Mesodermal cell (in vitro differentiated cells): ENCODE measurements at regions not wholly inside any gene's neighbourhood (a gene's known extent, or its start where the extent isn't known, plus 50 kb on each side); places are given as distances from the start of the nearest gene placed in this dataset.
"Not testable (repeated sequence)": the region's sequence is repeated elsewhere in the genome, so short reads cannot be mapped to it uniquely, and the experiment has no call there.

ENCODE experiments used
- H3K27ac ChIP-seq: 2 replicates; pipeline ENCODE4 v1.7.0; 2013; ENCODE audit warnings: mild to moderate bottlenecking, low read depth, low read length, moderate library complexity; ENCODE audit not compliant: severe bottlenecking
- H3K36me3 ChIP-seq: 2 replicates; pipeline ENCODE4 v1.7.1; 2013; ENCODE audit warnings: mild to moderate bottlenecking, low read length, moderate library complexity; ENCODE audit not compliant: control insufficient read depth, insufficient read depth
- H3K4me1 ChIP-seq: one replicate; pipeline ENCODE4 v1.7.1; 2013; ENCODE audit warnings: mild to moderate bottlenecking, low read length; ENCODE audit not compliant: insufficient read depth, control insufficient read depth, poor library complexity, severe bottlenecking
- H3K4me3 ChIP-seq: 2 replicates; pipeline ENCODE4 v1.7.0; 2013; ENCODE audit warnings: low read length, control low read depth, mild to moderate bottlenecking; ENCODE audit not compliant: insufficient read depth, poor library complexity, severe bottlenecking; ENCODE audit errors: extremely low read depth
- H3K9me3 ChIP-seq: 2 replicates; pipeline ENCODE4 v1.7.1; 2013; ENCODE audit warnings: mild to moderate bottlenecking, low read length, moderate library complexity; ENCODE audit not compliant: control insufficient read depth
- WGBS, 2 experiments: methylation state at CpG; one replicate each; pipeline ENCODE4 v1.1.5; 2013; ENCODE audit warnings: missing lambda C conversion rate in 2 of 2; ENCODE audit not compliant: insufficient coverage in 2 of 2; 5-methylcytosine and 5-hydroxymethylcytosine counted together

GRCh38 chr7:84941936-84942335 is 244.9 kb downstream of the SEMA3D start:
- no peak overlapping the region for H3K27ac ChIP-seq
- H3K36me3 ChIP-seq, result no peaks in the 10 kb centered on the region
- H3K4me3 ChIP-seq, result no peak overlapping the region
- H3K4me1 ChIP-seq, result no peaks in the 10 kb centered on the region
- no peaks in the 10 kb centered on the region for H3K9me3 ChIP-seq
- 75 to 100% methylated on average over 3 to 4 of the region's 4 CpGs for WGBS, 2 experiments

DNA sequence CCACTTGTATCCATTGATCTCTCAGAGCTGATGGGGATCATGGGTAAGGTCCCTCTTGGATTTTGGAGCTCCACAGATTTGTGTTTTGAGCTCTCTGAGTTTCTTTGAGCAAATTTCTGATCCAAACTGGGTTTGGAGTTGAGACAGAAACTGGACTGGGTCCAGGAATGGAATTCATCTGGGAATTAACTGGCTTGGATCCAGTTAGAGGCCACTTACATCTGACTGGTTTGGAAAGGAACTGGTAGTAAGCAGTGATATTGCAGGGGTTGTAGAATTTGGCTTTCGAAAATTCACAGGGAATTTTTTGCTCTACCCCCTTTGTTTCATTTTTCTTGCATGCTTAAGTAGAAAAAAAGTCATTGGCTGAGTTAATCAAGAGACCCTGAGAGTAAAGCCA is 245.6 kb downstream of the SEMA3D start:
- H3K27ac ChIP-seq, result no peak overlapping the region
- WGBS, 2 experiments, result no CpG with 5 or more reads among the region's 1 CpG
- H3K9me3 ChIP-seq, result no peaks in the 10 kb centered on the region
- H3K4me1 ChIP-seq, result no peaks in the 10 kb centered on the region
- no peak overlapping the region for H3K4me3 ChIP-seq
- H3K36me3 ChIP-seq, result no peaks in the 10 kb centered on the region

DNA sequence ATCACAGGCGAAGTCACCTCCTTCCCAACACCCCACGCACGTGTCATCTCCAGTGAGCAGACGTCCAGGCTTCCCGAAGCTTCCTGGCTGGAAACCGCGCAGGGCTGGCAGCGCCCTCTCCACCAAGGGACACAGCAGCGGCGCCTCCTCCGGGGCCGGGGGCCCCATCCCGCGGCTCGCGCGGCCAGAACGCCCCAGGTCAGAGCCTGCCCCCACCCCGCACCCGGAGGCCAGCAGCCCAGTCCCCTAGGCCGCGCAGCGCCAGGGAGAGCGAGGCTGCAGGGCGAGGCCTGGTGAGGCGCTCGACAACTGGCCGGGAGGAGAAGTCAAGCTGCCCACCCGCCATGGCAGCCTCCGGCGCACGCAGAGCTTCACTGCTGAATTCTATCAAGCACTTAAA is 247.0 kb downstream of the SEMA3D start:
- 86 to 94% methylated on average over 18 to 25 of the region's 32 CpGs for WGBS, 2 experiments
- H3K27ac ChIP-seq, result no peak overlapping the region
- H3K9me3 ChIP-seq, result no peaks in the 10 kb centered on the region
- H3K36me3 ChIP-seq, result no peaks in the 10 kb centered on the region
- no peak overlapping the region for H3K4me3 ChIP-seq
- H3K4me1 ChIP-seq, result no peaks in the 10 kb centered on the region

- no peaks in the 10 kb centered on the region for H3K36me3 ChIP-seq
- no peak overlapping the region for H3K4me3 ChIP-seq
- WGBS, 2 experiments, result 94 to 97% methylated on average over 4 to 5 of the region's 7 CpGs
- no peaks in the 10 kb centered on the region for H3K4me1 ChIP-seq
- H3K27ac ChIP-seq, result no peak overlapping the region
- H3K9me3 ChIP-seq, result no peaks in the 10 kb centered on the region
Measured at GRCh38 chr7:84939442-84939841, 247.4 kb downstream of the SEMA3D start.

DNA sequence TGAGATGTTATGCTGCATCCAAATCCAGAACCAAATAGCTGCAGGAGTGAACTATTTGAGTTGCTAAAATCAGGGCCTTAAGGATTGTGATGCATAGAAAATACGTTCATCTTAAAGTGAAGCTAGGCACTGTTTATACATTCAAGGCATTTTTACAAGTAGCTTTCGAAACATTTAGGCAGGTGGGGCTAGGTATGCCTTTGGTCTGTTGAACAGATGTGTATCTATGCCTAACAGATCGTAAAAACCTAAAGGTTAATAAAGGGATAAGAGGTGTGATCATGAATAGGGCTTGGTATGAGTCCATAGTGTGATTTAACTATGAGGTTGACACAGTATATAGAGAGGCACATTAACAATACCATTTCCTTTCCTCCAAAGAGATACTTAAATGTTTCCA is 262.5 kb downstream of the SEMA3D start:
- H3K4me3 ChIP-seq, result no peak overlapping the region
- no peaks in the 10 kb centered on the region for H3K9me3 ChIP-seq
- H3K36me3 ChIP-seq, result no peaks in the 10 kb centered on the region
- no peak overlapping the region for H3K27ac ChIP-seq
- 81 to 89% methylated on average over 2 of the region's 3 CpGs for WGBS, 2 experiments
- H3K4me1 ChIP-seq, result no peaks in the 10 kb centered on the region

DNA sequence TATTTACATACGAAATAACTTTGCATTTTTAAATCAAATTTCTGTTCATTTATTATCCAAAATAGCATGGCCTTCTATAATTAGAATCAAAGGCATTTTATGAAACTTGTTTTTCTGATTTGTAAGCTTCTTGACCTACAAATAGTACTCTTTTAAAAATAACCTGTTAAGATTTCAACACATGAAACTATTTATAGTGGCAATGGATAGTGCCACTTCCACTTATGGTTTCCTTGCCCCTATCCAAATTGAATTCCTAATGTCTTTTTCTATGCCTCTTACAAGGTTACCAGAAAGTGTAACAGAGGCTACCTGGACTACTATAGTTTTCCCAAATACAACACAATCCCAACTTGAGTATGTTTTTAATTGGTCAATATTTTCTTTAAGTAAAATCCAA is 263.5 kb downstream of the SEMA3D start:
- H3K4me1 ChIP-seq, result no peaks in the 10 kb centered on the region
- H3K27ac ChIP-seq, result no peak overlapping the region
- no peak overlapping the region for H3K4me3 ChIP-seq
- WGBS, 2 experiments, result no CpG with 5 or more reads among the region's 1 CpG
- no peaks in the 10 kb centered on the region for H3K9me3 ChIP-seq
- no peaks in the 10 kb centered on the region for H3K36me3 ChIP-seq

DNA sequence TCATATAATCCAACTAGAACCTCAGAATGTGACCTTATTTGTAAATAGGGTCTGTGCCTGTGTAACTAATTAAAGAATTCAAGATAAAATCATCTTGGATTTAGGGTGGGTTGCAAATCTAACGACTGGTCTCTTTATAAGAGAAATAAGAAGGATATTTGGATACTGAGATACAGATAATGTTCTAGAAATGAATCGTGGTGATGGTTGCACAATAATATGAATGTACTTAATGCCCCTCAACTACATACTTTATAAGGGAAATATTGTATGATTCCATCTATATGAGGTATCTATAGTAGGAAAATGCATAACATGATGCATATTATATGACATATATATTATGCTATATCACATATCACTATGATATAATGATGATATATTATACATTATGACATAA is 265.7 kb downstream of the SEMA3D start:
- Histone ChIP-seq H3K4me1 (no peaks in the 10 kb centered on the region), H3K9me3 (no peaks in the 10 kb centered on the region), H3K27ac (no peak overlapping the region), H3K4me3 (no peak overlapping the region), H3K36me3 (no peaks in the 10 kb centered on the region)
- 67% methylated on average over 1 of the region's 2 CpGs; no CpG with 5 or more reads in 1 of the 2 experiments for WGBS, 2 experiments

GRCh38 chr7:84916973-84917372 is 269.9 kb downstream of the SEMA3D start:
- H3K4me3 ChIP-seq, H3K36me3 ChIP-seq, H3K4me1 ChIP-seq, H3K9me3 ChIP-seq, H3K27ac ChIP-seq: not testable (repeated sequence)
- WGBS, 2 experiments, result 90 to 100% methylated on average over 2 to 5 of the region's 8 CpGs

- Histone ChIP-seq H3K9me3 (no peaks in the 10 kb centered on the region), H3K36me3 (no peaks in the 10 kb centered on the region), H3K4me3 (no peak overlapping the region), H3K4me1 (no peaks in the 10 kb centered on the region), H3K27ac (no peak overlapping the region)
- 94% methylated on average over 3 of the region's 3 CpGs; no CpG with 5 or more reads in 1 of the 2 experiments for WGBS, 2 experiments
Measured at GRCh38 chr7:84916161-84916560, 270.7 kb downstream of the SEMA3D start.

DNA sequence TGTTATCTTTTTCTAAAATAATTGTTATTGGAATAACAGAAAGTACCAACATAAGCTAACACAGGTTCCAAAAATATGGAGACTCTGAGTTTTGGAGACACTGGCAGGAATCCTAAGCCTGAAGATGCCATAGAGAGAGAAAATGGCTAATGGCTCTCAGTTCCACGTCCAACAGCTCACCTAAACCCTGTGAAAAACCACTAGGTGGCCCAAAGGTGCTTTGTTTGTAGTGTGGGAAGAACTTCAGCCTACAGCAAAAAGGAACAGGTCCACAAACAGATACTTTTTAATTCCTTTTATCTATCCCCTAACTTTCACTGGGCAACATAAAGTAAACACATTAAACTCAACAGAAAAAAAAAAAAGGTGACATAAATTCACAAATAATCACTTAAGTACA is 272.3 kb downstream of the SEMA3D start:
- no peaks in the 10 kb centered on the region for H3K4me1 ChIP-seq
- H3K36me3 ChIP-seq, result no peaks in the 10 kb centered on the region
- WGBS, 2 experiments, result no CpG with 5 or more reads among the region's 1 CpG
- no peak overlapping the region for H3K27ac ChIP-seq
- no peak overlapping the region for H3K4me3 ChIP-seq
- no peaks in the 10 kb centered on the region for H3K9me3 ChIP-seq

DNA sequence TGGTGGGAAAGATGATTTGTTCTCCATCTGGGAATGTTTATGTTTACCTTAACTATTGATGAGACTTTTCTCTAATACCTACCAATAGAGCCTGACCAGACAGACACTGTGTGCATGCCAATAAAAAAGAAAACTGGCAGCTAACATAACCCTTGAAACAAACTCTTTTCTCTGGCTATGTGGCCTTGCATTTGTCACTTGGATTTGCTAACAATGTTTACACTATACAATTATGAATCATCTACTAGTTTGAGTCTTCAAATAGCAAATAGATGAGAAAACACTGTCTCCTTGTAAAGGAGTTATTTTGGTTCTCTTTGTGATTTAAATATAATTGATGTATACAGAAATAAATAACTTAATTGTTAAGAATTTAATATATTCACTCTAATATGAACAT is 273.1 kb downstream of the SEMA3D start:
- no peak overlapping the region for H3K4me3 ChIP-seq
- H3K4me1 ChIP-seq, result no peaks in the 10 kb centered on the region
- no peaks in the 10 kb centered on the region for H3K36me3 ChIP-seq
- no peaks in the 10 kb centered on the region for H3K9me3 ChIP-seq
- H3K27ac ChIP-seq, result no peak overlapping the region
